Stimulated activated CD4-positive, alpha-beta T cell treated with anti-CD3 and anti-CD28 coated beads, Interleukin-15, amount 100 ng/mL, for 24 hours (primary cell): ENCODE measurements at regions not wholly inside any gene's neighbourhood (a gene's known extent, or its start where the extent isn't known, plus 50 kb on each side); places are given as distances from the start of the nearest gene placed in this dataset.
A peak's percentile ranks its signal among the peaks of the same experiment; 100 is the strongest.

ENCODE experiments used
- DNase-seq: peaks from one replicate; pipeline ENCODE4 v3.0.0-alpha.2; 2020

GRCh38 chr15:62758126-62758951, 284.2 kb upstream of the TPM1 start:
- no peak for DNase-seq

DNA sequence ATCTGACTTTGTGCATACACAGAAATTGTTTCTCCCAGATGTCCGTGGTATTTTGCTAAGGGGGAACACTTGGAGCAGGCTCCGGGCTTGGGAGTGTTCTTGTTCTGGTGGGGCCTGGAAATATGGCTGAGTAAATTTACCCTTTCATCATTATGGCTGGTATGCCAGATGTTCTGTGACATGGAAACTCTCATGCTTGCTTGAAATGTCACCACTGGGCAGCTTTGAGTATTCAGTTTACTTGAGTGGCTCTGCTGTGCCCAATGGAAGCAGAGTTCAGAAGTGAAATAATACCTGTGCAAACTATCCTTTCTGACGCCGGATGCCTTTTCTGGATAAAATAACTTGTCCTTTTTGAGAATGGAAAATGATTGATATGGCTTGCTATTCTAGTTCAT, 283.6 kb upstream of the TPM1 start:
- no peak for DNase-seq

DNA sequence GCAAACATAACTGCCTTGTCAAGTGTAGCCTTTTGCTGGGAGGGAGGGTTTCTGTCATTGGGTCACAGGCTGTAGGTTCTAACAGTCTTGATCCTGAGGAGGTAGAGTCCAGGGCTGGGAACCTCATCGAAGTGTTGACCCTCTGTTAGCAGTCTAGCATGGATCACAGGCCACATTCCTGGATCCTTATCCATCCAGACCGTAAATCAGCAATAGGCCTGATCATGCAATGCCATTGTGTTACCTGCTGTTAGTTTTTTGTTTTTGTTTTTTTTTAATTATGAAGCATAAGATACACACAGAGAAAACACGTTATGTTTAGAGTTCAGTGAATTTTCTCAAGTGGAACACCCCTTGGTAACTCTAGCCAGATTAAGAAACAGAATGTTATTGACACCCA, 282.0 kb upstream of the TPM1 start:
- DNase-seq: no peak

GRCh38 chr15:62765916-62766315, 276.6 kb upstream of the TPM1 start:
- no peak for DNase-seq

GRCh38 chr15:62766599-62766998, 275.9 kb upstream of the TPM1 start:
- DNase-seq: no peak

GRCh38 chr15:62769604-62770003, 272.9 kb upstream of the TPM1 start:
- no peak for DNase-seq

DNA sequence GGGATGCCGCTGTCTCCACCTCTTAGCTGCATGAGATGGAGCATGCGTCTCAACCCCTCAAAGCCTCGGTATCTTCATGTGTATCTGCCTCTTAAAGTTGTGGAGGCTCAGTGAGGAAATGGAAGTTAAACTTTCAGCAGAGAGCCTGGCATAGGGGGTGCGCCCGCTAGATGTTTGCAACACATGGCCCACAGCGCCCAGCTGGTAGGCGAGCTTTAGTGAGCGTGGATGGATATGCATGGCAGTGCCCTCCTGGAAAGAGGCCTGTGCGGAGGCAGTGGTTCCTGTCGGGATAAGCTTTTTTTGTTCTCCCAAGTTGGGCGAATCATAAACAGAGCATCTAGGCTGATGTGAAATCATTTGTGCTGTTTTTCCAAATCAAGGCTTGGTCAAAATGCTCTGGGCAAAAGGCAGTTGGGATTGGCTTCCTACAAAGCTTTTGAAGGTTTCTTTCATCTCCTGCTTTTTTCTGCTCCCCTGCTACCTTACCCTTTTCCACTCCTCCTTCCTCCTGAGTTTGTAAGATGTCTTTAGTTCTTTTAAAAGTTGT, 272.4 kb upstream of the TPM1 start:
- no peak for DNase-seq

- DNase-seq: no peak
Measured at GRCh38 chr15:62770752-62771151, 271.8 kb upstream of the TPM1 start.

- no peak for DNase-seq
Measured at GRCh38 chr15:62771234-62771633, 271.3 kb upstream of the TPM1 start.

- DNase-seq: no peak
Measured at GRCh38 chr15:62773369-62774165, 269.0 kb upstream of the TPM1 start.

DNA sequence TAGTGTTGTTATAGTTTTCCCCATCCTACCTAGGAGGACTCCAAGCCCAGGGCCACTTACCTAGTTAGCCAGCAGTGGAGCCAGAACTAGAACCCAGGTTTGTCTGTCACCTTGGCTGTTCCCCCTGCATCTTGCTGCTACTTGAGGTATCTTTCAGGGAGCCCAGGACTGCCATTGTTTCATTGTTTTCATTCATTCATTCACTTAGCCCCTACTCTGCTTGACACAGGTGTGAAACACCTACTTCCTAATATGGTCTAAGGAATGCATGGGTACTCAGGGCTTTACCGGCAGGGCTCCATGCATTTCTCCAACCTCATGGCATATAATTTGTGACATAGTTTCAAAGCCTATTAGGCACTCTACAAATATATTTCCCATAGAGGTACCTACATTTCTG, 266.6 kb upstream of the TPM1 start:
- DNase-seq: no peak

DNA sequence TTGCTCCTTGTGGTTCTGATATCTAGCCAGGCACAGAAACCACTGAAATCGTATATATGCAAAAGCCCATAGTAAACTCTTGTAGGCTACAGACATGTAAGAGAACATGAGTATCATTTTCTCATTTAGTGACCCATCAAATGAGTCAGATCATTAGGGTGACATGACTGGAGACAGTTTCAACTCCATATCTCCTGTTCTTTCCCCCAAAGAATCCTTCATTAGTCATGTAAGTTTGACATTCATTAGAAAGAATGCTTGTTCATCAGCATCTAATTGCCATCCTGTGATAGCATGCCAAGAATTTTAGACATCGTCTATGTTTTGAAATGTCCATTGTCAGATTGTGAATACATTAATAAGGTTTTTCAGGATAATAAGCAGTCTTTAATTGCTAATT, 264.9 kb upstream of the TPM1 start:
- no peak for DNase-seq

GRCh38 chr15:62779036-62779770, 263.3 kb upstream of the TPM1 start:
- DNase-seq: no peak

DNA sequence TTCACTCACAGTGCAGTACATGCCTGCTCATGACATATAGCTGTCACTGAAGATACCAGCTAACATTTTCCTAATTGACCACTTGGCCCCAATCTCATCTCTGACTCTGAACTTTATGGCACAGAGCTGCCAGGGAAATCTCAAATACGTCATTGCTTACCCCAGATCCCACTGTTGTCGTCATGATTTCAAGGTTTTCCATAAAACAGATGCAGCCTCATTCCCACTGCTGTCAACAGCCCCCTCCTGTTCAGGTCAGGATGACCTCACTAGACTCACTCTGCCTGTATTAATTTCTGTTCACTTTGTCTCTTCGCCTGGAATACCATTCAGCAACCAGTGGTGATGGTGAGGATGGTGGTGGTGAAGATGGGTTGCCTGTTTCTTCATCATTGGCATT, 262.6 kb upstream of the TPM1 start:
- no peak for DNase-seq

GRCh38 chr15:62781081-62781497, 261.5 kb upstream of the TPM1 start:
- no peak for DNase-seq

DNA sequence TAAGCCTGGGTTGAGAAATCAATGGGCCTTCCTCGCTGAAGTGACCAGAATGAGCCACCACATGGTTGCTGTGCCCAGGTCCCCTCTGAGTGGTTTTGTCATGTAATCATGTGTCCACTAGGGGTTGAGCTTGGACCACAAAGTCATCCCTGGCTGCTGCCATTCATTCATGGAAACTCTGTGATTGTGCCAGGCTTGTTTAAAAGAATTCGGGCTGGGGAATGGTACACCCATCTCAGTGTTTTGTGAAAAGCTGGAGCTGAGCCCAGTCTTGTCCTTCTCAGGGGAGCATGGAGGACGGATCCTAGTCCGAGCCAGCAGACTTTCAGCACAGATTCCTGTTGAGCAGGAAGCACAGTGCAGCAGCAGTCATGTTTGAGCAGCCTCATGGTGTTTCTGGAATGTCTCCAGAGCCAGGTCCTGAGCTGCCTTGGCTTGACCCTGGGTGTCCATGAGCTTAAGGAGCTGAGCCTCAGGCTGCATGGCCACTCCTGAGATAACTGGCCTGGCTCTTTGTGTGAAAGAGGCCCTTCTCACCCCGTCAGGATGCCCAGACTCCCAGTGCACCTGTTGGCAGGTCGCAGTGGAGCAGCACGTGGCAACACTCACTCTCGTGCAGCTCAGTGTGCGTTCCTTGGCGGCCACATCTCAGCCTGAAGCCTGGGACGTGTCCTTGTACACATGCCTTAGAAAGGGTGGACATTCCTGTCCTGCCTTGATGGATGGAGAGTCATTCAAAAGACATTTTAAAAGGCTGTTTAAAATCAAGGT, 260.3 kb upstream of the TPM1 start:
- peak; percentile 11 for DNase-seq

DNA sequence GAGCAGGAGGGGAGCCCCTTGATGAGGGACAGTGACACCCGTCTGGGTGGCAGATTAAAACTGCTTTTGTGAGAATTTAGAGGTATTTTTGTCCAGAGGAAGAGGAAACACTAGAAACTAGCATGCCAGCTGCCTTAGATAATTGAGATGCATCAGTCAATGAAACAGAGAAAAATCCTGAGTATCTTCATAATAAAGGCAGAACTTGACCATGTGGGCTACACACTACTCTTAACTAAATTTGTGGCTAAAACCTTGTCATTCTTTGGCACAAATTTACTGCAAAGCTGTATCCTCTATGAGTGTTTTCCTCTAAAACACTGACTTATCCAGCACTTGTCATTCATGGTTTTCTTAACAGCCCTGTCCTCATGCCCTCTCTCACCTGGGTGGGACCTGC, 259.7 kb upstream of the TPM1 start:
- no peak for DNase-seq

- no peak for DNase-seq
Measured at GRCh38 chr15:62783303-62783957, 259.1 kb upstream of the TPM1 start.

GRCh38 chr15:62785881-62786828, 256.4 kb upstream of the TPM1 start:
- DNase-seq: no peak

- no peak for DNase-seq
Measured at GRCh38 chr15:62787401-62787800, 255.1 kb upstream of the TPM1 start.

DNA sequence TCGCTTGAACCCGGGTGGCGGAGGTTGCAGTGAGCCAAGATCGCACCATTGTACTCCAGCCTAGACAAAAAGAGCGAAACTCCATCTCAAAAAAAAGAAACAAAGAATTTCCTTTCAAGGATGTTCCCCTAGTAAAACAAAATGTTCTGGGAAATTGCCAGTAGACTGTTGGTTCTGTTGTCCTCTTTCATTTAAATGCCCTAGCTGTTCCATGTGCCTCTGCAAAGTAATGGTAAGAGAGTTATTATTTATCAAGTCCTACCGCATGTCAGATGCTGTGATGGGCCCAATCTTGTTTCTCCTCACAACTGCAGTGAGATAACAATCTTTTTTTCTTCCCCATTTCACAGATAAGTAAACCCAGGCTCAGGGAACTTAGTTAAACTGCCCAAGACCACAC, 254.3 kb upstream of the TPM1 start:
- no peak for DNase-seq
